K562 (cell line): ENCODE measurements at regions not wholly inside any gene's neighbourhood (a gene's known extent, or its start where the extent isn't known, plus 50 kb on each side); places are given as distances from the start of the nearest gene placed in this dataset.

Source experiments
- ATAC-seq: fragments of 200-7000 bp; cut with Tn5 transposase; 3 replicates; pipeline ENCODE4 v1.9.1; 2020; ENCODE audit warnings: moderate library complexity
- BruUV-seq: library from RNA; stranded (reverse); fragments of 400-500 nt; replicated peaks from 2 replicates; lab custom pipeline; 2021; lab: Mats Ljungman, UMichigan
- CTCF ChIA-PET: fragments of 300-600 bp; formaldehyde crosslinking; extraction: SDS; loops from one replicate; lab custom pipeline; 2021; ENCODE audit warnings: low intra/inter-chr PET ratio; lab: Yijun Ruan, JAX
- POLR2A ChIA-PET: fragments of 300-600, 350-650 bp; sonication (Branson Sonifier 250); formaldehyde crosslinking; extraction: SDS; loops from one replicate; lab custom pipeline; 2021; ENCODE audit warnings: antibody characterized with exemption, inconsistent platforms; lab: Yijun Ruan, JAX
- DNase-seq, 4 experiments: peaks; one replicate each; pipeline versions ENCODE4 v3.0.0 to v3.0.0-alpha.2; 2011 to 2018; ENCODE audit warnings: low spot score in 3 of 4, mixed read lengths in 3 of 4; ENCODE audit errors: extremely low read depth in 1 of 4
- FAIRE-seq: peaks from 2 replicates; lab custom pipeline; 2011; peaks lifted over from hg19 to GRCh38; lab: Jason Lieb, UNC
- H2AFZ ChIP-seq: 2 replicates; pipeline ENCODE4 v1.6.0; 2011; ENCODE audit warnings: low read depth, low read length, control low read depth, inconsistent platforms
- H3K27ac ChIP-seq: fragments of 200-600 bp; 3 replicates; pipeline ENCODE4 v1.8.0; 2011; ENCODE audit warnings: low read depth, mild to moderate bottlenecking, control low read depth, inconsistent platforms, low read length, moderate library complexity, mixed read lengths; ENCODE audit errors: extremely low read depth
- H3K27me3 ChIP-seq, 2 experiments: fragments of 300-600 bp in 1 of 2; 2 replicates in 1 of 2; 3 replicates in 1 of 2; pipeline versions ENCODE4 v1.6.0 to v1.8.0; 2011; ENCODE audit warnings: inconsistent platforms in 2 of 2, low read length in 2 of 2, mild to moderate bottlenecking in 1 of 2, mixed read lengths in 1 of 2, moderate library complexity in 1 of 2; ENCODE audit not compliant: control insufficient read depth in 2 of 2, insufficient read depth in 2 of 2
- H3K36me3 ChIP-seq: fragments of 300-600 bp; 3 replicates; pipeline ENCODE4 v1.8.0; 2011; ENCODE audit warnings: mild to moderate bottlenecking, low read length, inconsistent platforms; ENCODE audit not compliant: control insufficient read depth, insufficient read depth
- H3K4me1 ChIP-seq, 2 experiments: fragments of 200-600 bp in 1 of 2; replicated peaks in 1 of 2; 2 replicates in 1 of 2; 3 replicates in 1 of 2; pipeline versions ENCODE4 v1.5.1 to v1.8.0; 2011; ENCODE audit warnings: inconsistent platforms in 2 of 2, low read length in 2 of 2, mild to moderate bottlenecking in 1 of 2, mixed read lengths in 1 of 2, moderate library complexity in 1 of 2; ENCODE audit not compliant: control insufficient read depth in 2 of 2, insufficient read depth in 2 of 2
- H3K4me2 ChIP-seq: 2 replicates; pipeline ENCODE4 v1.6.1; 2011; ENCODE audit warnings: low read length, control low read depth, inconsistent platforms, mixed read lengths; ENCODE audit not compliant: insufficient read depth
- H3K4me3 ChIP-seq: fragments of 200-600 bp; sonication (generic), shearing (Covaris generic); 2 replicates; pipeline ENCODE4 v1.5.1; 2016; ENCODE audit warnings: control low read depth, inconsistent platforms
- H3K79me2 ChIP-seq: fragments of 200-600 bp; 3 replicates; pipeline ENCODE4 v1.8.0; 2011; ENCODE audit warnings: low read length, inconsistent platforms; ENCODE audit not compliant: control insufficient read depth, insufficient read depth
- H3K9ac ChIP-seq, 2 experiments: 2 replicates each; pipeline versions ENCODE4 v1.6.0 to v1.6.1; 2011; ENCODE audit warnings: low read depth in 2 of 2, low read length in 2 of 2, control low read depth in 1 of 2, inconsistent platforms in 1 of 2, mild to moderate bottlenecking in 1 of 2, mixed read lengths in 1 of 2; ENCODE audit not compliant: insufficient read depth in 1 of 2
- H3K9me1 ChIP-seq: one replicate; pipeline ENCODE4 v1.6.0; 2011; ENCODE audit warnings: inconsistent platforms, mild to moderate bottlenecking, low read length, moderate library complexity; ENCODE audit not compliant: control insufficient read depth, insufficient read depth
- H3K9me3 ChIP-seq: replicated peaks from 2 replicates; pipeline ENCODE4 v1.5.1; 2011; ENCODE audit warnings: low read depth, low read length, inconsistent platforms; ENCODE audit not compliant: control insufficient read depth, insufficient read depth
- H4K20me1 ChIP-seq: replicated peaks from 2 replicates; pipeline ENCODE4 v1.6.1; 2011; ENCODE audit warnings: low read length, inconsistent platforms, mixed read lengths; ENCODE audit not compliant: control insufficient read depth, insufficient read depth
- BACH1 ChIP-seq: fragments of 200-800 bp; sonication (Bioruptor generic); IDR thresholded peaks from 2 replicates; pipeline ENCODE4 v1.6.1; 2016; ENCODE audit warnings: missing genetic modification characterization, missing compliant biosample characterization
- CBX3 ChIP-seq, 2 experiments: IDR thresholded peaks; 1 replicate in 1 of 2; 2 replicates in 1 of 2; pipeline ENCODE4 v1.6.1; 2012; ENCODE audit warnings: inconsistent platforms in 2 of 2, low read length in 2 of 2, borderline replicate concordance in 1 of 2, control low read depth in 1 of 2
- SNRNP70 ChIP-seq: fragments of 200-400 bp; formaldehyde crosslinking; optimal IDR thresholded peaks from 2 replicates; pipeline ENCODE3; 2017; ENCODE audit warnings: low read depth, low read length
- U2AF1 ChIP-seq: fragments of 200-400 bp; formaldehyde crosslinking; optimal IDR thresholded peaks from 2 replicates; pipeline ENCODE3; 2017; ENCODE audit warnings: mild to moderate bottlenecking, low read depth, low read length, moderate library complexity
- whole genome bisulfite sequencing: fragments of 100-300 bp; shearing (Covaris generic); methylation state at CpG from one replicate; pipeline ENCODE4 v1.1.6; 2016; ENCODE audit warnings: low coverage, mixed read lengths; ENCODE audit not compliant: insufficient coverage; ENCODE audit errors: missing lambda C conversion rate; 5-methylcytosine and 5-hydroxymethylcytosine counted together
- in situ Hi-C: fragments of 300-500 bp; cut with MboI; formaldehyde crosslinking; loops from 4 replicates; pipeline ENCODE4 v1.15.0; 2018; ENCODE audit warnings: inconsistent platforms, mixed read lengths
- intact Hi-C: fragments of 100-400 bp; cut with micrococcal nuclease; formaldehyde crosslinking; loops from 2 replicates; pipeline ENCODE4 v1.14.2; 2022
- TF ChIP-seq, protein P1 (sequence below): fragments of 450-650 bp; IDR thresholded peaks from 2 replicates; pipeline ENCODE4 v1.6.1; 2016; ENCODE audit warnings: low read depth

DNA sequence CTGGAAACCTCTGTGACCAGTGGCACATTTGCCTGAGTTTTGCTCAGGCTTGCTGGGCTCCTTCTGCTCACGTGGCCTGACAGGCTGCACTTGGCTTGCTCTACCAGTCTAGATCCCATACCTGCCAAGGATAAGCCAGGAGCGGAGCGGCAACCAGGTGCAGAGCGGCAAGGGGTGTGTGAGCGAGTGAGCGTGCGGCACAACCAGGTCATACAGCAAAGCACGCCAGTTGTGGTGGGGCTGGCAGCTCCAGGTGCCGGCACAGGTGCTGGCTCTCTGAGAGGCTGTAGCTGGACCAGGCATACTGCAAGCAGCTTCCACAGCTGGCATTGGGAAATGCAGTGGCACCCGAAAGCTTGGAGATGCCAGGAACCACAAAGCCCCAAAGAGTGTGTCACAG, 1495.1 kb downstream of the PCDH7 start:
- ATAC-seq: no peak
- no peak for FAIRE-seq
- H4K20me1 ChIP-seq: no peaks in the 10 kb centered on the region
- H3K4me2 ChIP-seq: no peak overlapping the region
- DNase-seq: no peak
- no TSS peak for BruUV-seq
- no peak overlapping the region for H3K27ac ChIP-seq
- no peak overlapping the region for H2AFZ ChIP-seq
- H3K9me3 ChIP-seq: no peaks in the 10 kb centered on the region
- in situ Hi-C loops: no loop called here
- intact Hi-C loops: no loop called here
- ChIA-PET POLR2A (no interaction called here), CTCF (no interaction called here)
- TF ChIP-seq U2AF1 (no peak), BACH1 (tag) (no peak)
- H3K36me3 ChIP-seq: no peaks in the 10 kb centered on the region
- H3K9me1 ChIP-seq: no peaks in the 10 kb centered on the region
- H3K9ac ChIP-seq: no peak overlapping the region
- 39% methylated on average over 8 of the region's 10 CpGs for WGBS
- H3K4me3 ChIP-seq: no peak overlapping the region
- no peaks in the 10 kb centered on the region for H3K4me1 ChIP-seq
- no peaks in the 10 kb centered on the region for H3K27me3 ChIP-seq
- H3K79me2 ChIP-seq: no peaks in the 10 kb centered on the region

GRCh38 chr4:32216502-32216901, 1496.3 kb downstream of the PCDH7 start:
- Histone ChIP-seq H3K4me2 (no peak overlapping the region), H3K4me3 (no peak overlapping the region), H3K27ac (no peak overlapping the region), H3K4me1 (no peaks in the 10 kb centered on the region), H3K9ac (no peak overlapping the region), H2AFZ (no peak overlapping the region), H3K9me3 (no peaks in the 10 kb centered on the region), H3K36me3 (no peaks in the 10 kb centered on the region), H3K79me2 (no peaks in the 10 kb centered on the region), H3K9me1 (no peaks in the 10 kb centered on the region), H3K27me3 (no peaks in the 10 kb centered on the region), H4K20me1 (no peaks in the 10 kb centered on the region)
- in situ Hi-C loops: no loop called here
- ChIA-PET CTCF (no interaction called here), POLR2A (interaction anchor here (1.0 kb wide), 1 partner anchor 14 kb away, joined by 3 read pairs; no protein-coding TSS in a partner anchor)
- ATAC-seq: no peak
- no TSS peak for BruUV-seq
- 37% methylated on average over 7 of the region's 9 CpGs for WGBS
- FAIRE-seq: no peak
- no peak for TF ChIP-seq CBX3 (IDR thresholded peaks at IDR 0.05; ENCODE audit: borderline replicate concordance in 1 of 2, low read length in 2 of 2)
- no peak for TF ChIP-seq SNRNP70
- TF ChIP-seq, protein P1, sequence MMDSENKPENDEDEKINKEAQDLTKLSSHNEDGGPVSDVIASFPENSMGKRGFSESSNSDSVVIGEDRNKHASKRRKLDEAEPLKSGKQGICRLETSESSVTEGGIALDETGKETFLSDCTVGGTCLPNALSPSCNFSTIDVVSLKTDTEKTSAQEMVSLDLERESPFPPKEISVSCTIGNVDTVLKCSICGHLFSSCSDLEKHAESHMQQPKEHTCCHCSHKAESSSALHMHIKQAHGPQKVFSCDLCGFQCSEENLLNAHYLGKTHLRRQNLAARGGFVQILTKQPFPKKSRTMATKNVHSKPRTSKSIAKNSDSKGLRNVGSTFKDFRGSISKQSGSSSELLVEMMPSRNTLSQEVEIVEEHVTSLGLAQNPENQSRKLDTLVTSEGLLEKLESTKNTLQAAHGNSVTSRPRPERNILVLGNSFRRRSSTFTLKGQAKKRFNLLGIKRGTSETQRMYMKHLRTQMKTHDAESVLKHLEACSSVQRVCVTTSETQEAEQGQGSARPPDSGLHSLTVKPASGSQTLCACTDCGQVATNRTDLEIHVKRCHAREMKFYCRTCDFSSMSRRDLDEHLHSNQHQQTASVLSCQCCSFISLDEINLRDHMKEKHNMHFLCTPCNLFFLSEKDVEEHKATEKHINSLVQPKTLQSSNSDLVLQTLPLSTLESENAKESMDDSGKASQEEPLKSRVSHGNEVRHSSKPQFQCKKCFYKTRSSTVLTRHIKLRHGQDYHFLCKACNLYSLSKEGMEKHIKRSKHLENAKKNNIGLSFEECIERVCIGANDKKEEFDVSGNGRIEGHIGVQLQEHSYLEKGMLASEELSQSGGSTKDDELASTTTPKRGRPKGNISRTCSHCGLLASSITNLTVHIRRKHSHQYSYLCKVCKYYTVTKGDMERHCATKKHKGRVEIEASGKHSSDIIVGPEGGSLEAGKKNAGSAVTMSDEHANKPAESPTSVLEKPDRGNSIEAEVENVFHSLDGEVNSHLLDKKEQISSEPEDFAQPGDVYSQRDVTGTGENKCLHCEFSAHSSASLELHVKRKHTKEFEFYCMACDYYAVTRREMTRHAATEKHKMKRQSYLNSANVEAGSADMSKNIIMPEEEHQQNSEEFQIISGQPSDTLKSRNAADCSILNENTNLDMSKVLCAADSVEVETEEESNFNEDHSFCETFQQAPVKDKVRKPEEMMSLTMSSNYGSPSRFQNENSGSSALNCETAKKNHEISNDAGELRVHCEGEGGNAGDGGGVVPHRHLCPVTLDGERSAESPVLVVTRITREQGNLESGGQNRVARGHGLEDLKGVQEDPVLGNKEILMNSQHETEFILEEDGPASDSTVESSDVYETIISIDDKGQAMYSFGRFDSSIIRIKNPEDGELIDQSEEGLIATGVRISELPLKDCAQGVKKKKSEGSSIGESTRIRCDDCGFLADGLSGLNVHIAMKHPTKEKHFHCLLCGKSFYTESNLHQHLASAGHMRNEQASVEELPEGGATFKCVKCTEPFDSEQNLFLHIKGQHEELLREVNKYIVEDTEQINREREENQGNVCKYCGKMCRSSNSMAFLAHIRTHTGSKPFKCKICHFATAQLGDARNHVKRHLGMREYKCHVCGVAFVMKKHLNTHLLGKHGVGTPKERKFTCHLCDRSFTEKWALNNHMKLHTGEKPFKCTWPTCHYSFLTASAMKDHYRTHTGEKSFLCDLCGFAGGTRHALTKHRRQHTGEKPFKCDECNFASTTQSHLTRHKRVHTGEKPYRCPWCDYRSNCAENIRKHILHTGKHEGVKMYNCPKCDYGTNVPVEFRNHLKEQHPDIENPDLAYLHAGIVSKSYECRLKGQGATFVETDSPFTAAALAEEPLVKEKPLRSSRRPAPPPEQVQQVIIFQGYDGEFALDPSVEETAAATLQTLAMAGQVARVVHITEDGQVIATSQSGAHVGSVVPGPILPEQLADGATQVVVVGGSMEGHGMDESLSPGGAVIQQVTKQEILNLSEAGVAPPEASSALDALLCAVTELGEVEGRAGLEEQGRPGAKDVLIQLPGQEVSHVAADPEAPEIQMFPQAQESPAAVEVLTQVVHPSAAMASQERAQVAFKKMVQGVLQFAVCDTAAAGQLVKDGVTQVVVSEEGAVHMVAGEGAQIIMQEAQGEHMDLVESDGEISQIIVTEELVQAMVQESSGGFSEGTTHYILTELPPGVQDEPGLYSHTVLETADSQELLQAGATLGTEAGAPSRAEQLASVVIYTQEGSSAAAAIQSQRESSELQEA: no peak
- DNase-seq: no peak
- intact Hi-C loops: no loop called here
